LNCaP clone FGC (cell line): ENCODE measurements at regions not wholly inside any gene's neighbourhood (a gene's known extent, or its start where the extent isn't known, plus 50 kb on each side); places are given as distances from the start of the nearest gene placed in this dataset.

ENCODE experiments used
- DNase-seq: peaks from one replicate; pipeline ENCODE4 v3.0.0-alpha.2; 2011; ENCODE audit warnings: low read depth
- H3K4me3 ChIP-seq: 2 replicates; pipeline ENCODE4 v1.5.1; 2011; ENCODE audit warnings: mild to moderate bottlenecking, low read depth, low read length, control low read depth
- CTCF ChIP-seq: IDR thresholded peaks from 2 replicates; pipeline ENCODE4 v1.5.1; 2012; ENCODE audit warnings: mild to moderate bottlenecking; ENCODE audit not compliant: control insufficient read depth, insufficient read depth; ENCODE audit errors: extremely low read depth

DNA sequence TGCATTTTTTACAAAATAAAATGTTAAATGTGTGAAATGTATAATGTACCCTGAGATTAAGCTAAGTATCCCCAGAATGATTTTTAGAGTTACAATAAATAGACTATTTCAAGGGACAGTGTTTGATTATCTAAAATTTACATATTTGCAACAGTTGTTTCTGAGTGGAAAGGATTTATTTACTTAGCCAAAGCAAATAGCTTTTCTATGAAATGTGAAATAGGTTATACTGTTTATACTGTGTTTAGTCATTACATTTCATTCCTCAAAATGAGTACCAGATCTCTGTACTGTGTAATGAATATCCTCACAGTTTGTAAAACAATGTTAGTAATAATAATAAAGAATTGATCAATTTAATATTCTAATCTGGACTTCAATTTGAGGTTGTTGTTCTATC, 1019.0 kb downstream of the NR2F1-AS1 start:
- no peak for DNase-seq
- H3K4me3 ChIP-seq, result no peak overlapping the region
- TF ChIP-seq CTCF, result no peak

GRCh38 chr5:92561411-92561959, 1019.5 kb downstream of the NR2F1-AS1 start:
- no peak for DNase-seq
- no peak for TF ChIP-seq CTCF
- no peak overlapping the region for H3K4me3 ChIP-seq

DNA sequence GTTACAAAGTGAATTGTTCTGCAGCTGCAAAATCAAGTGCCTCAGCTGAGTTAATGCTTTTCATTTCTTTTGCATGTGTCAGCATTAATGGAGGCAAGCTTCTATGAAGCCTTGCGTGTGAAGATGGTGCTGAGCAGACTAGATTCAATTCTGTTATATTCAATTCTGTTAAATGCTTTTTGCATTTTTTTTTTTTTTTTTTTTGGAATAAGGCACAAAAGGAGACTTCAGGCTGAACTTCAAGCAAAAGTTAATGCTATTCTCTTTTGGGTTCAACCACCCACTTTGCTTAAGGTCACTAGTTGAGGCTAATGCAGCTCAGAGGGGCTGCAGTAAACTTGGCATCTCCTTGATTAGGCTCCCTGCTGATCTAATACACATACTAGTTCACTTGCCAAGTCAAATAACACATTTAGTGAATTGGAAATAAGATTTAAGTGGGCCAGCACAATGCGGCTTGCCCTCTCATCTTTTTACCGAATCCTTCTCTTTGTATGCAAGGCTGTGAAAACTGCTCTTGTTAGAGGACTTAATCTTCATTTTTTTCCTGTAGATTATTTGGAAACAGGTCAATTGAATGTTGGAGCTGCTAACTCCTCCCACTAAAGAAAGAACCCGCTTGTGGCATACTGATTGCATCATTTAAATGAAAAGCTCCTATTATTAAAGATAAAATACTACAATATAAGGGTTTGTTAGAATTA, 1020.2 kb downstream of the NR2F1-AS1 start:
- no peak for DNase-seq
- no peak overlapping the region for H3K4me3 ChIP-seq
- no peak for TF ChIP-seq CTCF

DNA sequence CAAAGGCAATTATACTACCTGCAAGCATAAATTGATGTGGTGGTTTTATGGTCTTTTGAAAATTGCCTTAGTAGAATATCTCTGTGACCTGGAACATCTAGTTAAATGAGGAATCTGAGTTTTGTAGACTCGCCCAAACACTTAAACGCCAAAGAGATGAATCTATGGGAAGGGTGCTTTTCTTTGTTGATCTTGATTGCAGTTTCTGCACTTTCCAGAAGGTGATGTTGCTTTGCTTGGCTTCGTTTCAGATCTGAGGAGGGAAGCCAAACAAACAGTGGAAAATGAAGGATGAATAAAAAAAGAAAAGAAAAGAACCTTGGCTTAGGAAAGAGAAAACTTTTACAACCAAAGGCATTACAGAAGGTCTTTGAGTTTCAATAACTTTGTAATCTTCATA, 1021.2 kb downstream of the NR2F1-AS1 start:
- DNase-seq, result no peak
- TF ChIP-seq CTCF, result peak; percentile 39
- H3K4me3 ChIP-seq, result no peak overlapping the region

GRCh38 chr5:92559331-92559730, 1021.7 kb downstream of the NR2F1-AS1 start:
- no peak for DNase-seq
- no peak overlapping the region for H3K4me3 ChIP-seq
- TF ChIP-seq CTCF, result no peak

GRCh38 chr5:92556747-92557146, 1024.3 kb downstream of the NR2F1-AS1 start:
- no peak overlapping the region for H3K4me3 ChIP-seq
- TF ChIP-seq CTCF, result no peak
- DNase-seq, result no peak
